ENCODE measurements at regions not wholly inside any gene's neighbourhood (a gene's known extent, or its start where the extent isn't known, plus 50 kb on each side); places are given as distances from the start of the nearest gene placed in this dataset.

- no peak for TF ChIP-seq EZH2 (IDR thresholded peaks at IDR 0.05; ENCODE audit: borderline replicate concordance, low read length)
- no peak for TF ChIP-seq CTCF (IDR thresholded peaks at IDR 0.05; ENCODE audit: low read length)
Observed at GRCh38 chr3:63116922-63117321, 161.2 kb upstream of the SYNPR start.
